OCI-LY1 (cell line): ENCODE measurements at regions not wholly inside any gene's neighbourhood (a gene's known extent, or its start where the extent isn't known, plus 50 kb on each side); places are given as distances from the start of the nearest gene placed in this dataset.

Experiments
- H2AFZ ChIP-seq: fragments of 200-600 bp; sonication (generic), shearing (Covaris generic); 2 replicates; pipeline ENCODE4 v1.6.0; 2014; ENCODE audit warnings: antibody characterized with exemption, mild to moderate bottlenecking, low read length
- H3F3A ChIP-seq: fragments of 200-600 bp; sonication (generic), shearing (Covaris generic); 2 replicates; pipeline ENCODE4 v1.6.0; 2014; ENCODE audit warnings: mild to moderate bottlenecking, antibody characterized with exemption, low read length, moderate library complexity; ENCODE audit not compliant: insufficient read depth
- H3K27ac ChIP-seq: fragments of 200-600 bp; sonication (generic); 2 replicates; pipeline ENCODE4 v1.5.1; 2014; ENCODE audit warnings: low read length, mixed run types, mild to moderate bottlenecking, low read depth; ENCODE audit not compliant: poor library complexity, severe bottlenecking
- H3K27me3 ChIP-seq: fragments of 200-600 bp; sonication (generic); 2 replicates; pipeline ENCODE4 v1.6.0; 2014; ENCODE audit warnings: antibody characterized with exemption, mild to moderate bottlenecking, low read length, moderate library complexity; ENCODE audit not compliant: insufficient read depth
- H3K36me3 ChIP-seq: fragments of 200-600 bp; sonication (generic); 2 replicates; pipeline ENCODE4 v1.6.1; 2014; ENCODE audit warnings: mild to moderate bottlenecking, antibody characterized with exemption, low read length, moderate library complexity, mixed read lengths; ENCODE audit not compliant: insufficient read depth
- H3K4me1 ChIP-seq: fragments of 200-600 bp; sonication (generic); 2 replicates; pipeline ENCODE4 v1.5.1; 2014; ENCODE audit warnings: mild to moderate bottlenecking, low read length, moderate library complexity; ENCODE audit not compliant: insufficient read depth, severe bottlenecking
- H3K4me2 ChIP-seq: fragments of 200-600 bp; sonication (generic), shearing (Covaris generic); 2 replicates; pipeline ENCODE4 v1.6.1; 2014; ENCODE audit warnings: low read length
- H3K4me3 ChIP-seq: fragments of 200-600 bp; sonication (generic); 2 replicates; pipeline ENCODE4 v1.5.1; 2014; ENCODE audit warnings: low read length, low read depth, mild to moderate bottlenecking, mixed read lengths; ENCODE audit not compliant: poor library complexity, severe bottlenecking
- H3K79me2 ChIP-seq: fragments of 200-600 bp; shearing (Covaris generic); 2 replicates; pipeline ENCODE4 v1.6.1; 2016; ENCODE audit warnings: mixed run types, low read length, mixed read lengths; ENCODE audit not compliant: insufficient read depth
- H3K9ac ChIP-seq: fragments of 200-600 bp; sonication (generic), shearing (Covaris generic); 2 replicates; pipeline ENCODE4 v1.6.1; 2014; ENCODE audit warnings: mild to moderate bottlenecking, low read length, mixed read lengths
- H3K9me2 ChIP-seq: fragments of 200-600 bp; sonication (generic), shearing (Covaris generic); 2 replicates; pipeline ENCODE4 v1.6.1; 2014; ENCODE audit warnings: low read depth, mild to moderate bottlenecking, low read length, mixed read lengths
- H3K9me3 ChIP-seq: fragments of 200-600 bp; shearing (Covaris generic); 2 replicates; pipeline ENCODE4 v1.6.1; 2014; ENCODE audit warnings: low read length, mixed read lengths
- H4K20me1 ChIP-seq: fragments of 200-600 bp; sonication (generic), shearing (Covaris generic); 2 replicates; pipeline ENCODE4 v1.6.0; 2016; ENCODE audit warnings: mild to moderate bottlenecking, low read length; ENCODE audit not compliant: insufficient read depth
- CTCF ChIP-seq: fragments of 200-600 bp; sonication (generic), shearing (Covaris generic); IDR thresholded peaks from 2 replicates; pipeline ENCODE4 v1.5.1; 2017; ENCODE audit warnings: mild to moderate bottlenecking, antibody characterized with exemption, low read length, moderate library complexity, mixed read lengths
- EZH2 ChIP-seq: fragments of 200-600 bp; sonication (generic), shearing (Covaris generic); IDR thresholded peaks from 2 replicates; pipeline ENCODE4 v1.8.0; 2017; ENCODE audit warnings: borderline replicate concordance, mixed run types, mild to moderate bottlenecking, antibody characterized with exemption, low read length, moderate library complexity, mixed read lengths

- H3K9me2 ChIP-seq: no peaks in the 10 kb centered on the region
- no peak overlapping the region for H3K27ac ChIP-seq
- no peaks in the 10 kb centered on the region for H3K27me3 ChIP-seq
- no peak overlapping the region for H3K4me2 ChIP-seq
- H3K36me3 ChIP-seq: no peaks in the 10 kb centered on the region
- H4K20me1 ChIP-seq: no peaks in the 10 kb centered on the region
- no peaks in the 10 kb centered on the region for H3K4me1 ChIP-seq
- no peaks in the 10 kb centered on the region for H3K79me2 ChIP-seq
- no peaks in the 10 kb centered on the region for H3K9me3 ChIP-seq
- no peak overlapping the region for H2AFZ ChIP-seq
- no peak overlapping the region for H3K9ac ChIP-seq
- no peaks in the 10 kb centered on the region for H3F3A ChIP-seq
- TF ChIP-seq CTCF (no peak), EZH2 (no peak)
- H3K4me3 ChIP-seq: no peak overlapping the region
Observed at GRCh38 chr10:23676296-23676695, 237.4 kb downstream of the OTUD1 start.

DNA sequence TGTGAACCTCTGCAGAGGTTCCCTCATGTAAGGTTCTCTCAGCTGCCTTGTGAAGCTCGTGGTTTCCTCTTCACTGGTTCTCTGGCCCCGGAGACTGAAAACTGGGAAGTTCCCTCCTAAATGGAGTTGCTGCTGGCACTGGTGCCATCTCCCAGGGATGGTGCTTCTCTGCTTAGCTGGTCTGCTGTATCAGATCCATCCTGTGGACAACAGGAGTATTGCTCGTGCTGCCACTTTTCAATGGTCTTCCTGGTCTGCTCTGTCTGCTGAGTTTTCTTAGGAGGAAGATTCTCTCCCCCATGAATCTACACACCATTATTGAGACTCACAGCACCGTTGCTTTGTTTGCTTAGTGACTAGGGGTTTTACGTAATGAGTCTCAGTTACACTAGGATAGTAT lies 247.8 kb downstream of the OTUD1 start:
- Histone ChIP-seq H3K9me3 (no peaks in the 10 kb centered on the region), H3F3A (no peaks in the 10 kb centered on the region), H3K4me2 (no peak overlapping the region), H3K4me1 (no peaks in the 10 kb centered on the region), H3K4me3 (no peak overlapping the region), H4K20me1 (no peaks in the 10 kb centered on the region), H3K9me2 (no peaks in the 10 kb centered on the region), H2AFZ (no peak overlapping the region), H3K79me2 (no peaks in the 10 kb centered on the region), H3K27me3 (no peaks in the 10 kb centered on the region), H3K9ac (no peak overlapping the region), H3K36me3 (no peaks in the 10 kb centered on the region), H3K27ac (no peak overlapping the region)
- no peak for TF ChIP-seq CTCF
- TF ChIP-seq EZH2: no peak

- no peaks in the 10 kb centered on the region for H3K9me3 ChIP-seq
Observed at GRCh38 chr10:23692736-23693135, 253.9 kb downstream of the OTUD1 start.

More at GRCh38 chr10:23692736-23693135, 253.9 kb downstream of the OTUD1 start:
- Histone ChIP-seq H3K27ac (no peak overlapping the region), H3K9ac (no peak overlapping the region), H3K79me2 (no peaks in the 10 kb centered on the region), H2AFZ (no peak overlapping the region), H3K36me3 (no peaks in the 10 kb centered on the region), H3K4me3 (no peak overlapping the region), H3F3A (no peaks in the 10 kb centered on the region), H3K4me1 (no peaks in the 10 kb centered on the region), H3K4me2 (no peak overlapping the region), H3K27me3 (no peaks in the 10 kb centered on the region), H4K20me1 (no peaks in the 10 kb centered on the region), H3K9me2 (no peaks in the 10 kb centered on the region)
- TF ChIP-seq EZH2: no peak
- no peak for TF ChIP-seq CTCF
